H9 (cell line): ENCODE measurements at regions not wholly inside any gene's neighbourhood (a gene's known extent, or its start where the extent isn't known, plus 50 kb on each side); places are given as distances from the start of the nearest gene placed in this dataset.

ENCODE experiments used
- DNase-seq: peaks from one replicate; pipeline ENCODE4 v3.0.0-alpha.2; 2017
- H2AFZ ChIP-seq: one replicate; pipeline ENCODE4 v1.6.1; 2013; ENCODE audit warnings: mild to moderate bottlenecking, low read length, control low read depth, moderate library complexity
- H2AK5ac ChIP-seq: 2 replicates; pipeline ENCODE4 v1.6.1; 2013; ENCODE audit warnings: low read length, control low read depth, mixed read lengths; ENCODE audit not compliant: insufficient read length
- H2BK120ac ChIP-seq: one replicate; pipeline ENCODE4 v1.6.1; 2013; ENCODE audit warnings: low read depth, mild to moderate bottlenecking, low read length, control low read depth, inconsistent platforms; ENCODE audit not compliant: poor library complexity, severe bottlenecking
- H2BK12ac ChIP-seq: 2 replicates; pipeline ENCODE4 v1.6.1; 2013; ENCODE audit warnings: low read length, control low read depth, mixed read lengths, low read depth; ENCODE audit not compliant: insufficient read length
- H2BK15ac ChIP-seq: 2 replicates; pipeline ENCODE4 v1.6.1; 2013; ENCODE audit warnings: low read depth, low read length, control low read depth
- H2BK20ac ChIP-seq: one replicate; pipeline ENCODE4 v1.6.1; 2013; ENCODE audit warnings: low read depth, mild to moderate bottlenecking, low read length, control low read depth, inconsistent platforms; ENCODE audit not compliant: poor library complexity, severe bottlenecking
- H2BK5ac ChIP-seq: 2 replicates; pipeline ENCODE4 v1.6.1; 2013; ENCODE audit warnings: low read length, control low read depth, mixed read lengths; ENCODE audit not compliant: insufficient read length
- H3K14ac ChIP-seq: 2 replicates; pipeline ENCODE4 v1.6.1; 2013; ENCODE audit warnings: low read length, control low read depth; ENCODE audit not compliant: insufficient read depth
- H3K18ac ChIP-seq: 2 replicates; pipeline ENCODE4 v1.6.1; 2013; ENCODE audit warnings: low read depth, mild to moderate bottlenecking, mixed read lengths, low read length, control low read depth; ENCODE audit not compliant: insufficient read length
- H3K23ac ChIP-seq: 2 replicates; pipeline ENCODE4 v1.6.1; 2013; ENCODE audit warnings: low read length, control low read depth, mixed read lengths, low read depth; ENCODE audit not compliant: insufficient read length
- H3K23me2 ChIP-seq: 2 replicates; pipeline ENCODE4 v1.6.1; 2013; ENCODE audit warnings: low read depth, mild to moderate bottlenecking, mixed read lengths, low read length, control low read depth; ENCODE audit not compliant: insufficient read length, poor library complexity, severe bottlenecking
- H3K27ac ChIP-seq: 2 replicates; pipeline ENCODE4 v1.5.1; 2013; ENCODE audit warnings: low read length, control low read depth, mixed read lengths, low read depth; ENCODE audit not compliant: insufficient read length
- H3K27me3 ChIP-seq: 2 replicates; pipeline ENCODE4 v1.6.1; 2013; ENCODE audit warnings: low read length, control low read depth, inconsistent platforms; ENCODE audit not compliant: insufficient read depth
- H3K4ac ChIP-seq: 2 replicates; pipeline ENCODE4 v1.6.1; 2013; ENCODE audit warnings: low read depth, mild to moderate bottlenecking, control low read depth, inconsistent platforms, low read length, moderate library complexity
- H3K4me1 ChIP-seq: 2 replicates; pipeline ENCODE4 v1.6.1; 2013; ENCODE audit warnings: low read length, control low read depth, inconsistent platforms; ENCODE audit not compliant: insufficient read depth
- H3K4me2 ChIP-seq: 2 replicates; pipeline ENCODE4 v1.6.1; 2013; ENCODE audit warnings: low read length, control low read depth, mixed read lengths; ENCODE audit not compliant: insufficient read length, insufficient read depth
- H3K56ac ChIP-seq: 2 replicates; pipeline ENCODE4 v1.6.1; 2013; ENCODE audit warnings: low read depth, mild to moderate bottlenecking, mixed read lengths, low read length, control low read depth; ENCODE audit not compliant: insufficient read length
- H3K79me1 ChIP-seq: 2 replicates; pipeline ENCODE4 v1.6.1; 2013; ENCODE audit warnings: low read depth, mild to moderate bottlenecking, moderate library complexity, low read length, control low read depth, inconsistent platforms; ENCODE audit not compliant: insufficient read depth, poor library complexity, severe bottlenecking
- H3K79me2 ChIP-seq: 2 replicates; pipeline ENCODE4 v1.6.1; 2013; ENCODE audit warnings: low read length, control low read depth, inconsistent platforms; ENCODE audit not compliant: insufficient read depth
- H3K9ac ChIP-seq: 2 replicates; pipeline ENCODE4 v1.6.1; 2013; ENCODE audit warnings: low read length, control low read depth, mixed read lengths; ENCODE audit not compliant: insufficient read length; ENCODE audit errors: extremely low read depth
- H3K9me3 ChIP-seq: one replicate; pipeline ENCODE4 v1.6.1; 2013; ENCODE audit warnings: low read depth, low read length, inconsistent platforms; ENCODE audit not compliant: control insufficient read depth
- H3T11ph ChIP-seq: one replicate; pipeline ENCODE4 v1.6.1; 2013; ENCODE audit warnings: mild to moderate bottlenecking, low read length, control low read depth, inconsistent platforms
- H4K20me1 ChIP-seq: one replicate; pipeline ENCODE4 v1.6.1; 2013; ENCODE audit not compliant: control insufficient read depth, insufficient read length, insufficient read depth
- H4K5ac ChIP-seq: 2 replicates; pipeline ENCODE4 v1.6.1; 2013; ENCODE audit warnings: low read depth, mild to moderate bottlenecking, mixed read lengths, low read length, control low read depth; ENCODE audit not compliant: insufficient read length
- H4K8ac ChIP-seq: replicated peaks from 2 replicates; pipeline ENCODE4 v1.6.1; 2013; ENCODE audit warnings: low read length, control low read depth, mixed read lengths, low read depth; ENCODE audit not compliant: insufficient read length
- H4K91ac ChIP-seq: 2 replicates; pipeline ENCODE4 v1.6.1; 2013; ENCODE audit warnings: low read depth, mild to moderate bottlenecking, moderate library complexity, mixed read lengths, low read length, control low read depth; ENCODE audit not compliant: insufficient read length
- H3K27ac Mint-ChIP-seq, 3 experiments: 2 replicates in 2 of 3; 3 replicates in 1 of 3; pipeline ENCODE4 v1.8.0; 2020 to 2021; ENCODE audit warnings: mixed read lengths in 3 of 3, mild to moderate bottlenecking in 1 of 3, moderate library complexity in 1 of 3
- H3K27me3 Mint-ChIP-seq: 2 replicates; pipeline ENCODE4 v1.8.0; 2021; ENCODE audit warnings: low read depth, mild to moderate bottlenecking, moderate library complexity, mixed read lengths
- H3K36me3 Mint-ChIP-seq, 3 experiments: 2 replicates in 2 of 3; 3 replicates in 1 of 3; pipeline ENCODE4 v1.8.0; 2020 to 2021; ENCODE audit warnings: low read depth in 3 of 3, mixed read lengths in 3 of 3; ENCODE audit not compliant: insufficient read depth in 1 of 3
- H3K4me1 Mint-ChIP-seq, 2 experiments: 2 replicates each; pipeline ENCODE4 v1.8.0; 2020; ENCODE audit warnings: mixed read lengths in 2 of 2
- H3K4me3 Mint-ChIP-seq, 2 experiments: 2 replicates in 1 of 2; 3 replicates in 1 of 2; pipeline ENCODE4 v1.8.0; 2020 to 2021; ENCODE audit warnings: mild to moderate bottlenecking in 2 of 2, mixed read lengths in 2 of 2, moderate library complexity in 1 of 2
- H3K9me3 Mint-ChIP-seq, 2 experiments: 2 replicates in 1 of 2; 3 replicates in 1 of 2; pipeline ENCODE4 v1.8.0; 2020; ENCODE audit warnings: mild to moderate bottlenecking in 2 of 2, mixed read lengths in 2 of 2, moderate library complexity in 1 of 2
- TF ChIP-seq, protein P1 (sequence below): fragments of 200-600 bp; sonication (generic); conservative IDR thresholded peaks from 3 replicates; pipeline ENCODE4 v1.8.0; 2021; ENCODE audit warnings: antibody characterized with exemption, mild to moderate bottlenecking

DNA sequence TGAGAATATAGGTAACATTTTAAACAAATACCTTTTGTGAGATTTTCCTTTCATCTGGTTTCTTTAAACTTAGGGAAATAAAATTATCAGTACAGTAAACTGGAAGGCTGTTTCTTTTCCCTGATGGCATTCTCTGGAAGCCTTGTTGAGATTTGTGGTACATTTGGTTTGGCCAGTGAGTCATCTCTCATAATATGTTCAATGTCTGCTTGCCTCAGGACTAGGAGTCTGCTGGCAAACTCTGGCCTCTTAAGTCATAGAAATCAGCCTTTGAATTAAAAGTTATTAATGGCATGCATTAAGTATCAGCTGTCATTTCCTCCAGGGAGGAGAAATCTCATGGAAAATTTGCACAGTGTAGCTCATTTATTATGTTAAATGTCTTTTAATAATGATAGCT is 316.6 kb upstream of the KIAA1217 start:
- H3K79me1 ChIP-seq, result no peaks in the 10 kb centered on the region
- H2BK12ac ChIP-seq, result no peak overlapping the region
- H4K20me1 ChIP-seq, result no peaks in the 10 kb centered on the region
- no peak overlapping the region for H2AK5ac ChIP-seq
- no peak for DNase-seq
- Mint-ChIP-seq H3K27me3 (peaks cover 3% of the 10 kb centered on the region; the same call in 1 of the 2 replicates), H3K36me3 (no peaks in the 10 kb centered on the region), H3K4me1 (no peaks in the 10 kb centered on the region), H3K4me3 (no peak overlapping the region), H3K27ac (no peak overlapping the region), H3K9me3 (no peaks in the 10 kb centered on the region; a peak in 2 of 5 replicates)
- no peak overlapping the region for H3K23ac ChIP-seq
- H2BK120ac ChIP-seq, result no peak overlapping the region
- no peak overlapping the region for H2BK5ac ChIP-seq
- H4K91ac ChIP-seq, result no peak overlapping the region
- H3K4me1 ChIP-seq, result no peaks in the 10 kb centered on the region
- H4K5ac ChIP-seq, result no peak overlapping the region
- H3K9me3 ChIP-seq, result no peaks in the 10 kb centered on the region
- no peak overlapping the region for H3K18ac ChIP-seq
- no peak overlapping the region for H3K14ac ChIP-seq
- no peak overlapping the region for H4K8ac ChIP-seq
- no peak overlapping the region for H3K9ac ChIP-seq
- no peak overlapping the region for H3T11ph ChIP-seq
- no peak overlapping the region for H3K56ac ChIP-seq
- H3K27ac ChIP-seq, result no peak overlapping the region
- H3K23me2 ChIP-seq, result no peaks in the 10 kb centered on the region
- no peak overlapping the region for H2AFZ ChIP-seq
- H2BK20ac ChIP-seq, result no peak overlapping the region
- H3K27me3 ChIP-seq, result no peaks in the 10 kb centered on the region
- H2BK15ac ChIP-seq, result no peak overlapping the region
- no peaks in the 10 kb centered on the region for H3K79me2 ChIP-seq
- H3K4me2 ChIP-seq, result no peak overlapping the region
- TF ChIP-seq, protein P1, sequence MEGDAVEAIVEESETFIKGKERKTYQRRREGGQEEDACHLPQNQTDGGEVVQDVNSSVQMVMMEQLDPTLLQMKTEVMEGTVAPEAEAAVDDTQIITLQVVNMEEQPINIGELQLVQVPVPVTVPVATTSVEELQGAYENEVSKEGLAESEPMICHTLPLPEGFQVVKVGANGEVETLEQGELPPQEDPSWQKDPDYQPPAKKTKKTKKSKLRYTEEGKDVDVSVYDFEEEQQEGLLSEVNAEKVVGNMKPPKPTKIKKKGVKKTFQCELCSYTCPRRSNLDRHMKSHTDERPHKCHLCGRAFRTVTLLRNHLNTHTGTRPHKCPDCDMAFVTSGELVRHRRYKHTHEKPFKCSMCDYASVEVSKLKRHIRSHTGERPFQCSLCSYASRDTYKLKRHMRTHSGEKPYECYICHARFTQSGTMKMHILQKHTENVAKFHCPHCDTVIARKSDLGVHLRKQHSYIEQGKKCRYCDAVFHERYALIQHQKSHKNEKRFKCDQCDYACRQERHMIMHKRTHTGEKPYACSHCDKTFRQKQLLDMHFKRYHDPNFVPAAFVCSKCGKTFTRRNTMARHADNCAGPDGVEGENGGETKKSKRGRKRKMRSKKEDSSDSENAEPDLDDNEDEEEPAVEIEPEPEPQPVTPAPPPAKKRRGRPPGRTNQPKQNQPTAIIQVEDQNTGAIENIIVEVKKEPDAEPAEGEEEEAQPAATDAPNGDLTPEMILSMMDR, result no peak
- H3K4ac ChIP-seq, result no peak overlapping the region
